Sigmoid colon (tissue), 4 donors: ENCODE measurements at regions not wholly inside any gene's neighbourhood (a gene's known extent, or its start where the extent isn't known, plus 50 kb on each side); places are given as distances from the start of the nearest gene placed in this dataset.

Source experiments
- CTCF ChIP-seq, 4 experiments: fragments of 450-650 bp in 3 of 4; fragments of 200-600 bp in 1 of 4; IDR thresholded peaks; one replicate each; pipeline ENCODE4 v1.5.1; 2016 to 2019; ENCODE audit warnings: antibody characterized with exemption in 4 of 4, mild to moderate bottlenecking in 3 of 4, moderate library complexity in 2 of 4
- POLR2AphosphoS5 ChIP-seq, 4 donors: sonication (generic); formaldehyde crosslinking; IDR thresholded peaks; one replicate each; pipeline ENCODE4 v1.6.1; 2017; ENCODE audit warnings: antibody characterized with exemption in 4 of 4

GRCh38 chr20:5670036-5670536, 59.3 kb upstream of the GPCPD1 start:
- no peak for TF ChIP-seq CTCF (IDR thresholded peaks at IDR 0.05)
- TF ChIP-seq POLR2AphosphoS5 (IDR thresholded peaks at IDR 0.05): no peak
